HS-27A (cell line): ENCODE measurements at regions not wholly inside any gene's neighbourhood (a gene's known extent, or its start where the extent isn't known, plus 50 kb on each side); places are given as distances from the start of the nearest gene placed in this dataset.
A peak's percentile ranks its signal among the peaks of the same experiment; 100 is the strongest.
"Not testable (repeated sequence)": the region's sequence is repeated elsewhere in the genome, so short reads cannot be mapped to it uniquely, and the experiment has no call there.

ENCODE experiments used
- DNase-seq: peaks from one replicate; pipeline ENCODE4 v3.0.0-alpha.2; 2012; ENCODE audit warnings: low read depth, missing footprints

DNA sequence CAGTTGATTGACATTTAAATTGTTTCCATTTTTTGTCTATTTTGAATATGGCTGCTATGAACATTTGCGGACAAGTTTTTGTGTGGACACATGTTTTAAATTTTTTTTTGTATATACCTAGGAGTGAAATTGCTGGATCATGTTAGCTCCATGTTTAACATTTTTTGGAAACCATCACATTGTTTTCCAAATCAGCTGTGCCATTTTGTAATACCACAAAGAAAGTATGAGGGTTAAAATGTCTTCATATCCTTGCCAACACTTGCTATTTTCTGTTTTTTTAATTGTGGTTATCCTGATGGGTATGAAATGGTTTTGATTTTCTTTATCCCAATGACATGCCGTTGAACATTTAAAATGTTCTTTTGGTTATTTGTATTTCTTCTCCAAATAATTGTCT lies 52.1 kb downstream of the CARTPT start:
- no peak for DNase-seq

- no peak for DNase-seq
Observed at GRCh38 chr5:71778678-71779276, 59.7 kb downstream of the CARTPT start.

GRCh38 chr5:71780597-71780996 lies 61.5 kb downstream of the CARTPT start:
- no peak for DNase-seq

DNA sequence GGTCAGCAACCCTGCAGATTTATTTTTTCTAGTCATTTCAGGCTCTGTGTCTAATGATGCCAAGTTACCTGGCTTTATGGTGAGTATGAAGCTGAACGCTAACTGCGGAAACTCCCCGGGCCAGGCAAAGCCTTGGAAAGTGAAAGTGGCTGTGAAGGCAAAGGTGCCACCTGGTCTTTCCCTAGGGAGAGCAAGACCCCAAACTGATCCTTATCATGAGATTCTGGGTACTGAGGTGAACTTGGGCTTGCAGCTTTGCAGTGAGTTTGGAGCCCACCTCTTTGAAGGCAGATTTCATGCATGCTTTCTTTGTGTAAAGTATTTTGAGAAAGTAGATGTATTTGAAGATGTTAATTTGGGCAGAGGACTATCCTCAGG lies 63.3 kb downstream of the CARTPT start:
- no peak for DNase-seq

DNA sequence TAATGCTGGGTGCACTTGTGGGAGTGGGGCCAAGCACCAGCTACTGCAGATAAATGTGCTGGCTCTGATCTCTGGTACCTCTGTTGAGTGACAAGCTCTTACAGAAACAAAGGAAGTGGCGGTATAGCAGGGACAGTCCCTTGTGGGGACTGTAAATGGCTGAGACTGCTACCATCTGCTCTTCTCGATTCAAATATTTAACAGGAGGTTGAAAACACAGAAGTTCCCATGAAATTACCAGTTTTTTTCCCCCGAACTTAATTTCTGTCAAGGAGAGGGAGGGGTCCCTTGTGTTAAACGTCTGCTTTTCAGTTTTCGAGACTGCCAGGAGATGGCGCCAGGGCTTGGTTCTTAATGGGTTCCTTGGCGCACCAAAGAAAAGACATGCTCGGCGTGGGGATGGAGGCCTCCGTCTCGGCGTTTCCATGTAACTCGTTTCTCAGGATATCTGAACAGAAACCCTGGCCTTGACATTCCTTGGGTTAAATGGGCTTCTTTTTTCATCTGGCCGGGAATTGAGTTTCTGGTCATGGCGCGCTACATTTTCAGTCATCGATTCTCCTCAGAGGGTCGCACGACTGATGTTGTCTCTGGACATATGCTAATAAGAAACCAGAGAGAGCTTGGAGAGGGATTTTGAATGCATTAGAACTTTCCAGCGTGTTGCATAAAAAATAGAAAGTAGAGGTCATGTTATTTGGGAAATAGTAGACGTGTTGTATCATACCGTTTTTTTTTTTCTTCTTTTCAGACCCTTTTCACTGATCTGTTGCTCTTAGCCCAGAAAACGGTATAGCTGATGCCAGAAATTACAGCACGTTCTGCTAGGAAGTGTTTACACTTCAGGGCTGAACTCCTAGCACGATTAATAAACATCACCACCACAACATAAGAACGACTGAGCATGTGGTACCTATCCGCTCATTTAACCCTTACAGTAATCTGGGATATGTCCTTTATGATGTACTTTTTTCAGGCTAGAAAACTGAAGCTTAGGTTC lies 64.0 kb downstream of the CARTPT start:
- DNase-seq: peak; percentile 20

GRCh38 chr5:71783891-71784290 lies 64.8 kb downstream of the CARTPT start:
- no peak for DNase-seq

- DNase-seq: no peak
Observed at GRCh38 chr5:71786337-71787055, 67.4 kb downstream of the CARTPT start.

- no peak for DNase-seq
Observed at GRCh38 chr5:71788794-71789193, 69.7 kb downstream of the CARTPT start.

DNA sequence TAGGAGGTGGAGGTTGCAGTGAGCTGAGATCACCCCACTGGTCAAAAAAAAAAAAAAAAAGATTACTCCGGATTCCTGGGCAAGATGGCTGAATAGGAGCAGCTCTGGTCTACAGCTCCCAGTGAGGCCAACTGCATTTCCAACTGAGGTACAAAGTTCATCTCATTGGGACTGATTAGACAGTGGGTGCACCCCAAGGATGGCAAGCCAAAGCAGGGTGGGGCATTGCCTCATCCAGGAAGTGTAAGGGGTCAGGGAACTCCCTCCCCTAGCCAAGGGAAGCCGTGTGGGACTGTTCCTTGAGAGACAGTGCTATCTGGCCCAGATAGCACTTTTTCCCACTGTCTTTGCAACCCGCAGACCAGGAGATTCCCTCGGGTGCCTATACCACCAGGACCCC lies 70.7 kb downstream of the CARTPT start:
- no peak for DNase-seq

DNA sequence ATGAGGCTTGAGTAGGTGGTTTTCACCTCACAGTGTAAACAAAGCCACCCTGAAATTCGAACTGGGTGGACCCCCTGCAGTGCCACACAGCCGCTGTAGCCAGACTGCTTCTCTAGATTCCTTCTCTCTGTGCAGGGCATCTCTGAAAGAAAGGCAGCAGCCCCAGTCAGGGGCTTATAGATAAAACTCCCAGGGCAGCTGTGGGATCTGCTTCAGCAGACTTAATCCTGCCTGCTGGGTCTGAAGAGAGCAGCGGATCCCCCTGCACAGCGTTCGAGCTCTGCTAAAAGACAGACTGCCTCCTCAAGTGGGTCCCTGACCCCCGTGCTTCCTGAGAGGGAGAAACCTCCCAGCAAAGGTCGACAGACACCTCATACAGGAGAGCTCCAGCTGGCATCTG lies 71.4 kb downstream of the CARTPT start:
- no peak for DNase-seq

GRCh38 chr5:71792041-71792440 lies 73.0 kb downstream of the CARTPT start:
- DNase-seq: not testable (repeated sequence)

DNA sequence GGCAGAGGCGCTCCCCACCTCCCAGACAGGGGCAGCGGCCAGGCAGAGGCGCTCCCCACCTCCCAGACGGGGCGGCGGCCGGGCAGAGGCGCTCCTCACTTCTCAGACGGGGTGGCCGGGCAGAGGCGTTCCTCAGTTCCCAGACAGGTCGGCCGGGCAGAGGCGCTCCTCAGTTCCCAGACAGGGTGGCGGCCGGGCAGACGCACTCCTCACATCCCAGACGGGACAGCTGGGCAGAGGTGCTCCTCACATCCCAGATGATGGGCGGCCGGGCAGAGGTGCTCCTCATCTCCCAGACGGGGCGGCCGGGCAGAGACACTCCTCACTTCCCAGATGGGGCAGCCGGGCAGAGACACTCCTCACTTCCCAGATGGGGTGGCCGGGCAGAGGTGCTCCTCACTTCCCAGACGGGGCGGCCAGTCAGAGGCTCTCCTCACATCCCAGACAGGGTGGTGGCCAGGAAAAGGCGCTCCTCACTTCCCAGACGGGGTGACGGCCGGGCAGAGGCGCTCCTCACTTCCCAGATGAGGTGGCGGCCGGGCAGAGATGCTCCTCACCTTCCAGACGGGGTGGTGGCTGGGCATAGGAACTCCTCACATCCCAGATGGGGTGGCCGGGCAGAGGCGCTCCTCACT lies 75.1 kb downstream of the CARTPT start:
- no peak for DNase-seq

DNA sequence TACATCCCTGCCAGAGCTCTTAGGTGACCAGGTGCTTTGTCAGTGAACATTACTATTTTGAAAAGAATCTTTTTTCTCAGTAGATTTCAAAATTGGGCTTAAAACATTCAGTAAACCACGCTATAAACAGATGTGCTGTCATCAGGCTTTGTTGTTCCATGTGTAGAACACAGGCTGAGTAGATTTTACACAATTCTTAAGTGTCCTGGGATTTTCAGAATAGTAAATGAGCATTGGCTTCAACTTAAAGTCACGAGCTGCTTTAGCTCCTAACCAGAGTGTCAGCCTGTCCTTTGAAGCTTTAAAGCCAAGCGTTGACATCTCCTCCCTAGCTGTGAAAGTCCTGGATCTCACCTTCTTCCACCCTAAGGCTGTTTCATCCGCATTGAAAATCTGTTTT lies 83.6 kb downstream of the CARTPT start:
- no peak for DNase-seq

DNA sequence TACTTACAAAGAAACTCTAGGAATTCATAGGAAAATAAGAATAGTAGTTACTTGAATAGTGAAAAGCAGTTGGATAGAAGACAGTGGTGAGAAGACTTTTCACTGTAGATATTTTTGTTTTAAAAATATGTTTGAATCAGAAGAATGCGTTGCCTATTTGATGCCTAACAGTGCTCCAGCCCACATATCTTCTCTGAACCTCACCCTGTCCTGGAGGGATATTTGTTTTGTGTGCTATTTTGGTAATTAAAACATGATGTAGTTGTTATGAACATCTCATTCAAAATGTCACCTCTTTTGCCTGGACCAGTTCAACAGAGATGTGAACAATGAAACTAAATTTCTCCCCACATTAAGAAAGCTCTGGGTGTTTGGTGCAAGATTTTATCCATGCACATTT lies 87.6 kb downstream of the CARTPT start:
- DNase-seq: no peak

- no peak for DNase-seq
Observed at GRCh38 chr5:71807909-71808308, 88.8 kb downstream of the CARTPT start.

DNA sequence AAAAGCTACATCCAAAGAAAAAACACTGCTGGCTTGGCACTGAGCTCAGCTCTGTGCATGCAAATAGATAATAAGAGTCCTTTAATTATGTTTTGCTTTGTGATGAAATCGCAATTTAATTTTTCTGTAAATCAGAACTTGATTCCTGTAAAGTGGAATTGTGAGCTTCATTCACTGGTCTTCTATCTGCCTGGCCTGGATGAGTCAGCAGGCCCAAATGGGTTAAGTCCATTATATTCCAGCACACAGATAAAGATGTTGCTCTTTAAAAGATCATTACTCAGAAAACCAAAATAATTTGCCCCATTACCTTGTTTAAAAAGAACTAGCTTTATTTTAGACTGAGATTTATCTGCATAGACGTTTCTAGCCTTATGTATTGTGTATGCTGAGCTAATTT lies 90.4 kb downstream of the CARTPT start:
- no peak for DNase-seq

- no peak for DNase-seq
Observed at GRCh38 chr5:71810023-71810422, 90.9 kb downstream of the CARTPT start.

- no peak for DNase-seq
Observed at GRCh38 chr5:71810471-71811195, 91.6 kb downstream of the CARTPT start.

DNA sequence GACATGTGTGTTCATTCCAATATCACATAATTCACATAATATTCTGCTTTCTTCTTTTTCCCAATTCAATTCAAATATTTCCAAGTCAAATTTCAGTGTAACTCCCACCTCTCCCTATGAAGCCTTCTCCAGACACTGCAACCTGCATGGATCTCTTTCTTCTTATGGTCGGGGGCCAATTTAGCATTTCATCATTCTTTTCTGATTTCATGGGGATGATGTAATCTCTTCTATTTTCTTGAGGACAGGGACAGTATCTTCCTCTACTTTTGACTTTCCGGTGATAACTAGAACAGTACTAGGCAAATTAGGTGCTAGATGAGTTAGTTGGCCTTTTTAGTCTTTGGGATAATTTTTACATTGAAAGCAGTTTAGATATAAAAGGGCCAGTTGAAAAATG lies 92.7 kb downstream of the CARTPT start:
- no peak for DNase-seq

GRCh38 chr5:71816307-71816706 lies 97.2 kb downstream of the CARTPT start:
- no peak for DNase-seq

- no peak for DNase-seq
Observed at GRCh38 chr5:71817891-71818290, 98.8 kb downstream of the CARTPT start.

GRCh38 chr5:71821029-71821428 lies 102.0 kb downstream of the CARTPT start:
- no peak for DNase-seq
